A549 (cell line): ENCODE measurements at regions not wholly inside any gene's neighbourhood (a gene's known extent, or its start where the extent isn't known, plus 50 kb on each side); places are given as distances from the start of the nearest gene placed in this dataset.

ENCODE experiments used
- ATAC-seq, 2 experiments: fragments of 200-7000 bp in 1 of 2; fragments of >200 bp in 1 of 2; cut with Nextera tagmentation in 1 of 2; cut with Tn5 transposase in 1 of 2; 3 replicates each; pipeline versions ENCODE4 v1.8.0 to v1.9.1; 2018 to 2020; ENCODE audit warnings: mild to moderate bottlenecking in 1 of 2, moderate library complexity in 1 of 2
- CTCF ChIA-PET: fragments of 300-600 bp; sonication (Branson Sonifier 250); formaldehyde crosslinking; extraction: SDS; loops from one replicate; lab custom pipeline; 2021; ENCODE audit warnings: antibody characterized with exemption, inconsistent platforms; lab: Yijun Ruan, JAX
- POLR2A ChIA-PET: fragments of 350-600 bp; formaldehyde crosslinking; extraction: SDS; loops from one replicate; lab custom pipeline; 2021; ENCODE audit warnings: antibody characterized with exemption, inconsistent platforms; lab: Yijun Ruan, JAX
- DNase-seq, 2 experiments: peaks; one replicate each; pipeline versions ENCODE4 v3.0.0 to v3.0.0-alpha.2; 2011 to 2016; ENCODE audit warnings: low read depth in 1 of 2, low spot score in 1 of 2
- FAIRE-seq: peaks from 2 replicates; lab custom pipeline; 2011; peaks lifted over from hg19 to GRCh38; lab: Jason Lieb, UNC
- H3K27ac ChIP-seq, 2 experiments: fragments of >200 bp; sonication (Bioruptor Twin); formaldehyde crosslinking; 3 replicates each; pipeline ENCODE4 v1.5.1; 2016 to 2017
- H3K4me1 ChIP-seq: fragments of >200 bp; sonication (Bioruptor Twin); formaldehyde crosslinking; 3 replicates; pipeline ENCODE4 v1.6.1; 2016
- H3K4me2 ChIP-seq: fragments of >200 bp; sonication (Bioruptor Twin); formaldehyde crosslinking; 3 replicates; pipeline ENCODE4 v1.6.1; 2016
- H3K4me3 ChIP-seq: fragments of >200 bp; sonication (Bioruptor Twin); formaldehyde crosslinking; 3 replicates; pipeline ENCODE4 v1.5.1; 2016
- H3K9me3 ChIP-seq: fragments of >200 bp; sonication (Bioruptor Twin); formaldehyde crosslinking; 3 replicates; pipeline ENCODE4 v1.6.1; 2016
- BCL3 ChIP-seq: fragments of >200 bp; sonication (Bioruptor Twin); formaldehyde crosslinking; IDR thresholded peaks from 3 replicates; pipeline ENCODE4 v1.6.1; 2016
- CBX2 ChIP-seq: fragments of 200-600 bp; sonication (generic); IDR thresholded peaks from 2 replicates; pipeline ENCODE4 v1.6.1; 2016; ENCODE audit warnings: low read depth, mild to moderate bottlenecking, borderline replicate concordance
- CBX8 ChIP-seq: fragments of 200-600 bp; sonication (generic); IDR thresholded peaks from 2 replicates; pipeline ENCODE4 v1.6.1; 2016
- CEBPB ChIP-seq, 2 experiments: fragments of >200 bp in 1 of 2; sonication (Bioruptor Twin) in 1 of 2; formaldehyde crosslinking in 1 of 2; IDR thresholded peaks; 2 replicates each; pipeline ENCODE4 v1.6.1; 2012 to 2016
- CHD2 ChIP-seq: fragments of 150-350 bp; IDR thresholded peaks from 2 replicates; pipeline ENCODE4 v1.6.1; 2014; ENCODE audit warnings: low read length; ENCODE audit not compliant: partially characterized antibody
- CHD4 ChIP-seq: fragments of 200-600 bp; sonication (generic); IDR thresholded peaks from 2 replicates; pipeline ENCODE4 v1.6.1; 2016; ENCODE audit warnings: antibody characterized with exemption, mild to moderate bottlenecking, borderline replicate concordance
- CTCF ChIP-seq: fragments of >200 bp; sonication (Bioruptor Twin); formaldehyde crosslinking; IDR thresholded peaks from 3 replicates; pipeline ENCODE4 v1.5.1; 2016
- ELK1 ChIP-seq: fragments of 150-350 bp; IDR thresholded peaks from 2 replicates; pipeline ENCODE4 v1.6.1; 2014; ENCODE audit warnings: low read depth, mild to moderate bottlenecking, low read length
- EP300 ChIP-seq, 2 experiments: fragments of >200 bp; sonication (Bioruptor Twin); formaldehyde crosslinking; IDR thresholded peaks; 2 replicates in 1 of 2; 3 replicates in 1 of 2; pipeline ENCODE4 v1.6.1; 2016 to 2017
- FOSB ChIP-seq: fragments of 250-450 bp; sonication (Bioruptor Pico); IDR thresholded peaks from 2 replicates; pipeline ENCODE4 v1.5.0; 2020; ENCODE audit warnings: mild to moderate bottlenecking, moderate library complexity
- GATA3 ChIP-seq: IDR thresholded peaks from 2 replicates; pipeline ENCODE4 v1.6.1; 2012; ENCODE audit warnings: borderline replicate concordance
- HDAC2 ChIP-seq: fragments of 200-600 bp; sonication (generic); IDR thresholded peaks from 2 replicates; pipeline ENCODE4 v1.6.1; 2016
- HEYL ChIP-seq: fragments of 250-450 bp; sonication (Bioruptor Pico); IDR thresholded peaks from 2 replicates; pipeline ENCODE4 v1.8.0; 2021; ENCODE audit warnings: mild to moderate bottlenecking, moderate library complexity
- JUNB ChIP-seq: fragments of >200 bp; sonication (Bioruptor Twin); formaldehyde crosslinking; IDR thresholded peaks from 2 replicates; pipeline ENCODE4 v1.6.1; 2016
- MAX ChIP-seq: IDR thresholded peaks from 2 replicates; pipeline ENCODE4 v1.6.1; 2012
- NPAS2 ChIP-seq: fragments of 250-450 bp; sonication (Bioruptor Pico); IDR thresholded peaks from 2 replicates; pipeline ENCODE4 v1.8.0; 2022; ENCODE audit warnings: mild to moderate bottlenecking, moderate library complexity, borderline replicate concordance
- RFX5 ChIP-seq: fragments of 450-650 bp; IDR thresholded peaks from 2 replicates; pipeline ENCODE4 v1.7.1; 2014; ENCODE audit warnings: antibody characterized with exemption, mild to moderate bottlenecking, moderate library complexity
- RNF2 ChIP-seq: fragments of 200-600 bp; sonication (generic); IDR thresholded peaks from 2 replicates; pipeline ENCODE4 v1.6.1; 2016; ENCODE audit warnings: low read depth, mild to moderate bottlenecking, antibody characterized with exemption, moderate library complexity, borderline replicate concordance
- ZNF302 ChIP-seq: fragments of 250-450 bp; sonication (Bioruptor Pico); IDR thresholded peaks from 2 replicates; pipeline ENCODE4 v1.9.0; 2021; ENCODE audit warnings: inconsistent platforms, mild to moderate bottlenecking, moderate library complexity
- WGBS: methylation state at CpG from one replicate; pipeline ENCODE4 v1.1.6; 2017; ENCODE audit errors: missing lambda C conversion rate; 5-methylcytosine and 5-hydroxymethylcytosine counted together

GRCh38 chr22:47300698-47301405, 538.4 kb downstream of the TBC1D22A start:
- Histone ChIP-seq H3K27ac (no peak overlapping the region), H3K4me3 (no peak overlapping the region), H3K4me2 (no peak overlapping the region), H3K4me1 (no peaks in the 10 kb centered on the region), H3K9me3 (no peaks in the 10 kb centered on the region)
- CTCF ChIA-PET: no interaction called here
- POLR2A ChIA-PET: no interaction called here
- 90% methylated on average over 3 of the region's 11 CpGs for WGBS
- no peak for FAIRE-seq
- no peak for ATAC-seq
- TF ChIP-seq GATA3 (no peak), CHD2 (no peak), EP300 (IDR thresholded peaks at IDR 0.05) (no peak), HEYL (CRISPR knock-in tag) (no peak), CHD4 (no peak), HDAC2 (no peak), CBX2 (no peak), RNF2 (no peak), RFX5 (no peak), CTCF (no peak), CBX8 (no peak), MAX (no peak)
- no peak for DNase-seq

- Histone ChIP-seq H3K4me2 (no peak overlapping the region), H3K27ac (no peak overlapping the region), H3K4me3 (no peak overlapping the region), H3K9me3 (no peaks in the 10 kb centered on the region), H3K4me1 (no peaks in the 10 kb centered on the region)
- TF ChIP-seq ZNF302 (CRISPR knock-in tag) (no peak), BCL3 (no peak), NPAS2 (CRISPR knock-in tag) (no peak), JUNB (no peak), FOSB (CRISPR knock-in tag) (no peak), CBX2 (no peak), CEBPB (IDR thresholded peaks at IDR 0.05) (no peak), ELK1 (no peak)
- POLR2A ChIA-PET: no interaction called here
- CTCF ChIA-PET: no interaction called here
- WGBS: 53% methylated on average over 16 of the region's 21 CpGs
- FAIRE-seq (no peak), ATAC-seq (no peak), DNase-seq (no peak)
Observed at GRCh38 chr22:47299863-47300697, 537.6 kb downstream of the TBC1D22A start.
